SK-N-SH treated with all-trans-retinoic acid at 6 μM for 48 hours (cell line): ENCODE measurements at regions not wholly inside any gene's neighbourhood (a gene's known extent, or its start where the extent isn't known, plus 50 kb on each side); places are given as distances from the start of the nearest gene placed in this dataset.

ENCODE experiments used
- ATAC-seq: fragments of 200-7000 bp; cut with Tn5 transposase; 3 replicates; pipeline ENCODE4 v1.9.1; 2020; ENCODE audit warnings: mild to moderate bottlenecking, moderate library complexity
- ARNTL ChIP-seq: fragments of 450-650 bp; formaldehyde crosslinking; IDR thresholded peaks from 2 replicates; pipeline ENCODE4 v1.5.0; 2020; ENCODE audit warnings: low read depth, mild to moderate bottlenecking, moderate library complexity, borderline replicate concordance
- BACH2 ChIP-seq: fragments of 250-450 bp; sonication (Bioruptor Pico); IDR thresholded peaks from 2 replicates; pipeline ENCODE4 v1.9.0; 2021; ENCODE audit warnings: mild to moderate bottlenecking, borderline replicate concordance
- CSDC2 ChIP-seq: fragments of 250-450 bp; sonication (Bioruptor Pico); IDR thresholded peaks from 2 replicates; pipeline ENCODE4 v1.5.0; 2020; ENCODE audit warnings: mild to moderate bottlenecking, moderate library complexity
- ESRRG ChIP-seq: fragments of 250-450 bp; sonication (Bioruptor Pico); IDR thresholded peaks from 2 replicates; pipeline ENCODE4 v1.6.1; 2021; ENCODE audit warnings: mild to moderate bottlenecking
- GLIS3 ChIP-seq: fragments of 250-450 bp; sonication (Bioruptor Pico); IDR thresholded peaks from 2 replicates; pipeline ENCODE4 v1.5.0; 2020; ENCODE audit warnings: mild to moderate bottlenecking, moderate library complexity
- ISL1 ChIP-seq: fragments of 250-450 bp; sonication (Bioruptor Pico); IDR thresholded peaks from 2 replicates; pipeline ENCODE4 v2.1.2; 2022; ENCODE audit warnings: mild to moderate bottlenecking, moderate library complexity
- OSR1 ChIP-seq: fragments of 250-450 bp; sonication (Bioruptor Pico); IDR thresholded peaks from 2 replicates; pipeline ENCODE4 v1.8.0; 2022; ENCODE audit warnings: moderate library complexity, mild to moderate bottlenecking, inconsistent platforms
- PPARA ChIP-seq: fragments of 250-450 bp; sonication (Bioruptor Pico); IDR thresholded peaks from 2 replicates; pipeline ENCODE4 v1.5.0; 2020; ENCODE audit warnings: mild to moderate bottlenecking, borderline replicate concordance
- RARB ChIP-seq: fragments of 250-450 bp; sonication (Bioruptor Pico); IDR thresholded peaks from 2 replicates; pipeline ENCODE4 v1.8.0; 2021; ENCODE audit warnings: mild to moderate bottlenecking, moderate library complexity
- SNAI2 ChIP-seq: fragments of 250-450 bp; sonication (Bioruptor Pico); IDR thresholded peaks from 2 replicates; pipeline ENCODE4 v1.5.0; 2020; ENCODE audit warnings: mild to moderate bottlenecking, moderate library complexity
- TCF4 ChIP-seq: fragments of 250-450 bp; sonication (Bioruptor Pico); IDR thresholded peaks from 2 replicates; pipeline ENCODE4 v1.8.0; 2021; ENCODE audit warnings: mild to moderate bottlenecking, moderate library complexity, borderline replicate concordance
- TOX ChIP-seq: fragments of 250-450 bp; sonication (Bioruptor Pico); IDR thresholded peaks from 2 replicates; pipeline ENCODE4 v1.8.0; 2021; ENCODE audit warnings: mild to moderate bottlenecking, moderate library complexity, borderline replicate concordance
- ZC3H10 ChIP-seq: fragments of 250-450 bp; sonication (Bioruptor Pico); IDR thresholded peaks from 2 replicates; pipeline ENCODE4 v1.5.1; 2021; ENCODE audit warnings: mild to moderate bottlenecking, moderate library complexity
- ZFP3 ChIP-seq: fragments of 250-450 bp; sonication (Bioruptor Pico); IDR thresholded peaks from 2 replicates; pipeline ENCODE4 v1.5.0; 2020; ENCODE audit warnings: mild to moderate bottlenecking, moderate library complexity
- ZFP30 ChIP-seq: fragments of 450-650 bp; formaldehyde crosslinking; IDR thresholded peaks from 2 replicates; pipeline ENCODE4 v1.5.0; 2022; ENCODE audit warnings: mild to moderate bottlenecking, moderate library complexity
- ZNF565 ChIP-seq: fragments of 450-650 bp; formaldehyde crosslinking; conservative IDR thresholded peaks from 2 replicates; pipeline ENCODE4 v1.5.0; 2020; ENCODE audit warnings: low read depth, mild to moderate bottlenecking, moderate library complexity
- ZNF70 ChIP-seq: fragments of 450-650 bp; formaldehyde crosslinking; IDR thresholded peaks from 2 replicates; pipeline ENCODE4 v1.5.0; 2020; ENCODE audit warnings: mild to moderate bottlenecking, moderate library complexity
- ZNF8 ChIP-seq: fragments of 450-650 bp; formaldehyde crosslinking; IDR thresholded peaks from 2 replicates; pipeline ENCODE4 v1.5.0; 2020; ENCODE audit warnings: mild to moderate bottlenecking, moderate library complexity
- TF ChIP-seq, protein P1 (sequence below): fragments of 250-450 bp; sonication (Bioruptor Pico); IDR thresholded peaks from 2 replicates; pipeline ENCODE4 v1.5.1; 2021; ENCODE audit warnings: mild to moderate bottlenecking, moderate library complexity
- TF ChIP-seq, protein P2 (sequence below): fragments of 250-450 bp; sonication (Bioruptor Pico); IDR thresholded peaks from 2 replicates; pipeline ENCODE4 v1.5.0; 2020; ENCODE audit warnings: mild to moderate bottlenecking, moderate library complexity
- TF ChIP-seq, protein P3 (sequence below): fragments of 250-450 bp; sonication (Bioruptor Pico); IDR thresholded peaks from 2 replicates; pipeline ENCODE4 v1.8.0; 2021; ENCODE audit warnings: low read depth, mild to moderate bottlenecking, moderate library complexity, borderline replicate concordance
- TF ChIP-seq, protein P4 (sequence below): fragments of 250-450 bp; sonication (Bioruptor Pico); IDR thresholded peaks from 2 replicates; pipeline ENCODE4 v1.8.0; 2020; ENCODE audit warnings: mild to moderate bottlenecking, moderate library complexity, borderline replicate concordance

DNA sequence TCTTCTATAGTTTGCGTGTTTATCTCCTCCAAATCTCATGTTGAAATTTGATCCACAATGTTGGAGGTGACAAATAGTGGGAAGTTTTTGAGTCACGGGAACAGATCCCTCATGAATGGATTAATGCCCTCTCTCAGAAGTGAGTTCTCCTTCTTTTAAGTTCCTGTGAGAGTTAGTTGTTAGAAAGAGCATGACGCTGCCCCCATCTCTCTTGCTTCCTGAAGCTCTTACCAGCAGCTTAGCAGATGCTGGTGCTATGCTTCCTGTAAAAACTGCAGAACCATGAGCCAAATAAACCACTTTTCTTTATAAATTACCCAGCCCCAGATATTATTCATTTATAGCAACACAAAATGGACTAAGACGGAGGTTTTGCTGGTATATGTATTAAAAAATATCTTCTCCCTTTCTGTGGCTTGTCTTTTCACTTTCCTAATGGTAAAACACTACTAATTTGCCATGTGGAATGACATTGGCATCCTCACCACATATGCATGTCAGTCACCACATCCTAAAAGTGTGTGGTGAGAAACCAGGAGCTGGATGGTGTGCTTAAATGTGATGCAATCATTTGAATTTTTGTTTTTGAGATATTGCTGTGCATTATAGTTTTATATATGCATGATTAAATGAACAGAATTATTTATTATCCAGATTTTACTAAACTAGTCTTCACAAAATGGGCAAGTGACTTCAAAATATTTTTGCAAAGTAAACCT, 449.3 kb downstream of the ADAMTS20 start:
- TF ChIP-seq, protein P1, sequence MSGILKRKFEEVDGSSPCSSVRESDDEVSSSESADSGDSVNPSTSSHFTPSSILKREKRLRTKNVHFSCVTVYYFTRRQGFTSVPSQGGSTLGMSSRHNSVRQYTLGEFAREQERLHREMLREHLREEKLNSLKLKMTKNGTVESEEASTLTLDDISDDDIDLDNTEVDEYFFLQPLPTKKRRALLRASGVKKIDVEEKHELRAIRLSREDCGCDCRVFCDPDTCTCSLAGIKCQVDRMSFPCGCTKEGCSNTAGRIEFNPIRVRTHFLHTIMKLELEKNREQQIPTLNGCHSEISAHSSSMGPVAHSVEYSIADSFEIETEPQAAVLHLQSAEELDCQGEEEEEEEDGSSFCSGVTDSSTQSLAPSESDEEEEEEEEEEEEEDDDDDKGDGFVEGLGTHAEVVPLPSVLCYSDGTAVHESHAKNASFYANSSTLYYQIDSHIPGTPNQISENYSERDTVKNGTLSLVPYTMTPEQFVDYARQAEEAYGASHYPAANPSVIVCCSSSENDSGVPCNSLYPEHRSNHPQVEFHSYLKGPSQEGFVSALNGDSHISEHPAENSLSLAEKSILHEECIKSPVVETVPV (CRISPR knock-in tag) = no peak
- no peak for TF ChIP-seq ZNF8 (CRISPR knock-in tag)
- TF ChIP-seq, protein P2, sequence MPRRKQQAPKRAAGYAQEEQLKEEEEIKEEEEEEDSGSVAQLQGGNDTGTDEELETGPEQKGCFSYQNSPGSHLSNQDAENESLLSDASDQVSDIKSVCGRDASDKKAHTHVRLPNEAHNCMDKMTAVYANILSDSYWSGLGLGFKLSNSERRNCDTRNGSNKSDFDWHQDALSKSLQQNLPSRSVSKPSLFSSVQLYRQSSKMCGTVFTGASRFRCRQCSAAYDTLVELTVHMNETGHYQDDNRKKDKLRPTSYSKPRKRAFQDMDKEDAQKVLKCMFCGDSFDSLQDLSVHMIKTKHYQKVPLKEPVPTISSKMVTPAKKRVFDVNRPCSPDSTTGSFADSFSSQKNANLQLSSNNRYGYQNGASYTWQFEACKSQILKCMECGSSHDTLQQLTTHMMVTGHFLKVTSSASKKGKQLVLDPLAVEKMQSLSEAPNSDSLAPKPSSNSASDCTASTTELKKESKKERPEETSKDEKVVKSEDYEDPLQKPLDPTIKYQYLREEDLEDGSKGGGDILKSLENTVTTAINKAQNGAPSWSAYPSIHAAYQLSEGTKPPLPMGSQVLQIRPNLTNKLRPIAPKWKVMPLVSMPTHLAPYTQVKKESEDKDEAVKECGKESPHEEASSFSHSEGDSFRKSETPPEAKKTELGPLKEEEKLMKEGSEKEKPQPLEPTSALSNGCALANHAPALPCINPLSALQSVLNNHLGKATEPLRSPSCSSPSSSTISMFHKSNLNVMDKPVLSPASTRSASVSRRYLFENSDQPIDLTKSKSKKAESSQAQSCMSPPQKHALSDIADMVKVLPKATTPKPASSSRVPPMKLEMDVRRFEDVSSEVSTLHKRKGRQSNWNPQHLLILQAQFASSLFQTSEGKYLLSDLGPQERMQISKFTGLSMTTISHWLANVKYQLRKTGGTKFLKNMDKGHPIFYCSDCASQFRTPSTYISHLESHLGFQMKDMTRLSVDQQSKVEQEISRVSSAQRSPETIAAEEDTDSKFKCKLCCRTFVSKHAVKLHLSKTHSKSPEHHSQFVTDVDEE (CRISPR knock-in tag) = no peak
- no peak for TF ChIP-seq RARB (CRISPR knock-in tag)
- TF ChIP-seq, protein P3, sequence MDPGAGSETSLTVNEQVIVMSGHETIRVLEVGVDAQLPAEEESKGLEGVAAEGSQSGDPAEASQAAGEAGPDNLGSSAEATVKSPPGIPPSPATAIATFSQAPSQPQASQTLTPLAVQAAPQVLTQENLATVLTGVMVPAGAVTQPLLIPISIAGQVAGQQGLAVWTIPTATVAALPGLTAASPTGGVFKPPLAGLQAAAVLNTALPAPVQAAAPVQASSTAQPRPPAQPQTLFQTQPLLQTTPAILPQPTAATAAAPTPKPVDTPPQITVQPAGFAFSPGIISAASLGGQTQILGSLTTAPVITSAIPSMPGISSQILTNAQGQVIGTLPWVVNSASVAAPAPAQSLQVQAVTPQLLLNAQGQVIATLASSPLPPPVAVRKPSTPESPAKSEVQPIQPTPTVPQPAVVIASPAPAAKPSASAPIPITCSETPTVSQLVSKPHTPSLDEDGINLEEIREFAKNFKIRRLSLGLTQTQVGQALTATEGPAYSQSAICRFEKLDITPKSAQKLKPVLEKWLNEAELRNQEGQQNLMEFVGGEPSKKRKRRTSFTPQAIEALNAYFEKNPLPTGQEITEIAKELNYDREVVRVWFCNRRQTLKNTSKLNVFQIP (CRISPR knock-in tag) = no peak
- no peak for TF ChIP-seq ISL1 (CRISPR knock-in tag)
- TF ChIP-seq ARNTL = no peak
- no peak for TF ChIP-seq SNAI2 (CRISPR knock-in tag)
- TF ChIP-seq TCF4 (CRISPR knock-in tag) = no peak
- no peak for TF ChIP-seq ZFP30
- TF ChIP-seq GLIS3 = no peak
- no peak for TF ChIP-seq ZC3H10
- TF ChIP-seq OSR1 = no peak
- TF ChIP-seq, protein P4, sequence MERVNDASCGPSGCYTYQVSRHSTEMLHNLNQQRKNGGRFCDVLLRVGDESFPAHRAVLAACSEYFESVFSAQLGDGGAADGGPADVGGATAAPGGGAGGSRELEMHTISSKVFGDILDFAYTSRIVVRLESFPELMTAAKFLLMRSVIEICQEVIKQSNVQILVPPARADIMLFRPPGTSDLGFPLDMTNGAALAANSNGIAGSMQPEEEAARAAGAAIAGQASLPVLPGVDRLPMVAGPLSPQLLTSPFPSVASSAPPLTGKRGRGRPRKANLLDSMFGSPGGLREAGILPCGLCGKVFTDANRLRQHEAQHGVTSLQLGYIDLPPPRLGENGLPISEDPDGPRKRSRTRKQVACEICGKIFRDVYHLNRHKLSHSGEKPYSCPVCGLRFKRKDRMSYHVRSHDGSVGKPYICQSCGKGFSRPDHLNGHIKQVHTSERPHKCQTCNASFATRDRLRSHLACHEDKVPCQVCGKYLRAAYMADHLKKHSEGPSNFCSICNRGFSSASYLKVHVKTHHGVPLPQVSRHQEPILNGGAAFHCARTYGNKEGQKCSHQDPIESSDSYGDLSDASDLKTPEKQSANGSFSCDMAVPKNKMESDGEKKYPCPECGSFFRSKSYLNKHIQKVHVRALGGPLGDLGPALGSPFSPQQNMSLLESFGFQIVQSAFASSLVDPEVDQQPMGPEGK (CRISPR knock-in tag) = no peak
- no peak for TF ChIP-seq TOX (CRISPR knock-in tag)
- TF ChIP-seq ZNF565 = no peak
- TF ChIP-seq ZNF70 (CRISPR knock-in tag) = no peak
- no peak for TF ChIP-seq CSDC2 (CRISPR knock-in tag)
- TF ChIP-seq PPARA (CRISPR knock-in tag) = no peak
- ATAC-seq = no peak

DNA sequence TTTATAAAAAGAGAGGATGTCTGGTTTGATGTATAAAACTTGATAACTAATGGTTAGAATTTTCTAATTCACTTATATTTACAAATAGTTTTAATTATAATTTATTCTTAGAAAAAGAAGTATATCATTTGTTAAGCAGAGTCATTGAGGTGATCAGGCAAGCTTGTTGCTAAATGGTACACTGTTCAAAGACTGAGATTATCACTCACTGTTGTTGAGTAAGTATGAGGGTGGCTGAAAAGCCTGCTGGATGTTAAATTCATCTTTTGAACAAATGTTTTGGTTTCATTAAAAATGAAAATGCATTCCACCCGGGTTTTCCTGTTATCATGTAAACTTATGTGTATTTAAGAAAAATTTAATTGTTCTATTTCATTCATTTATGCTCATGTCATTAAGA, 451.8 kb downstream of the ADAMTS20 start:
- no peak for TF ChIP-seq BACH2 (CRISPR knock-in tag)
- TF ChIP-seq SNAI2 (CRISPR knock-in tag) = no peak
- no peak for TF ChIP-seq ZNF565
- TF ChIP-seq OSR1 = no peak
- TF ChIP-seq, protein P1 (CRISPR knock-in tag) = no peak
- TF ChIP-seq ZNF70 (CRISPR knock-in tag) = no peak
- no peak for TF ChIP-seq ESRRG (CRISPR knock-in tag)
- TF ChIP-seq GLIS3 = no peak
- no peak for TF ChIP-seq PPARA (CRISPR knock-in tag)
- no peak for TF ChIP-seq TCF4 (CRISPR knock-in tag)
- TF ChIP-seq ZFP3 = no peak
- TF ChIP-seq ARNTL = no peak
- no peak for TF ChIP-seq ZNF8 (CRISPR knock-in tag)
- TF ChIP-seq, all 23 proteins: peak for 0
- no peak for ATAC-seq
